Thyroid gland (tissue), 4 donors: ENCODE measurements at regions not wholly inside any gene's neighbourhood (a gene's known extent, or its start where the extent isn't known, plus 50 kb on each side); places are given as distances from the start of the nearest gene placed in this dataset.

Source experiments
- DNase-seq, 2 donors: peaks; one replicate each; pipeline ENCODE4 v3.0.0-alpha.2; 2019
- H3K27ac ChIP-seq, 3 donors: fragments of 200-600 bp; sonication (generic); 1 replicate in 2 of 3; 2 replicates in 1 of 3; pipeline ENCODE4 v1.5.1; 2016 to 2019; ENCODE audit warnings: mild to moderate bottlenecking in 1 of 3, moderate library complexity in 1 of 3
- H3K27me3 ChIP-seq: fragments of 200-600 bp; sonication (generic); one replicate; pipeline ENCODE4 v1.5.1; 2019
- H3K36me3 ChIP-seq, 2 donors: fragments of 200-600 bp; sonication (generic); one replicate each; pipeline ENCODE4 v1.5.1; 2016 to 2019
- H3K4me1 ChIP-seq, 2 donors: fragments of 200-600 bp; sonication (generic); one replicate each; pipeline ENCODE4 v1.5.1; 2017 to 2019
- H3K4me3 ChIP-seq, 3 donors: fragments of 200-600 bp; sonication (generic); replicated peaks in 1 of 3; 1 replicate in 2 of 3; 2 replicates in 1 of 3; pipeline ENCODE4 v1.5.1; 2016; ENCODE audit warnings: mild to moderate bottlenecking in 1 of 3
- H3K9me3 ChIP-seq: fragments of 200-600 bp; sonication (generic); one replicate; pipeline ENCODE4 v1.5.1; 2017
- CTCF ChIP-seq, 6 experiments: fragments of 200-600 bp in 3 of 6; fragments of 450-650 bp in 3 of 6; sonication (generic) in 3 of 6; IDR thresholded peaks; one replicate each; pipeline ENCODE4 v1.5.1; 2016 to 2019; ENCODE audit warnings: antibody characterized with exemption in 6 of 6, mild to moderate bottlenecking in 2 of 6, inconsistent platforms in 1 of 6, moderate library complexity in 1 of 6
- POLR2A ChIP-seq, 2 donors: fragments of 450-650 bp; IDR thresholded peaks; one replicate each; pipeline ENCODE4 v1.6.1; 2017; ENCODE audit warnings: antibody characterized with exemption in 2 of 2, mild to moderate bottlenecking in 2 of 2, moderate library complexity in 1 of 2
- WGBS, 2 donors: methylation state at CpG; one replicate each; pipeline ENCODE4 v1.1.5; 2017; 5-methylcytosine and 5-hydroxymethylcytosine counted together
- intact Hi-C: fragments of 100-400 bp; cut with DNase I; formaldehyde crosslinking; loops from one replicate; pipeline ENCODE4 v1.15.1; 2023

GRCh38 chr9:82443312-82443711, 454.7 kb downstream of the SPATA31D1 start:
- no peak for TF ChIP-seq CTCF (IDR thresholded peaks at IDR 0.05)
- TF ChIP-seq POLR2A (IDR thresholded peaks at IDR 0.05) = no peak
- Histone ChIP-seq H3K9me3 (no peaks in the 10 kb centered on the region), H3K4me3 (no peak overlapping the region), H3K4me1 (no peaks in the 10 kb centered on the region), H3K27ac (no peak overlapping the region), H3K27me3 (no peaks in the 10 kb centered on the region), H3K36me3 (no peaks in the 10 kb centered on the region)
- intact Hi-C loops = no loop called here
- DNase-seq = no peak

GRCh38 chr9:82445556-82445955, 457.0 kb downstream of the SPATA31D1 start:
- TF ChIP-seq CTCF (IDR thresholded peaks at IDR 0.05) (no peak), POLR2A (IDR thresholded peaks at IDR 0.05) (no peak)
- no peaks in the 10 kb centered on the region for H3K27me3 ChIP-seq
- 90 to 92% methylated on average over 5 of the region's 5 CpGs for WGBS, 2 donors
- H3K4me3 ChIP-seq = no peak overlapping the region
- no peak for DNase-seq
- H3K36me3 ChIP-seq = no peaks in the 10 kb centered on the region
- no peaks in the 10 kb centered on the region for H3K9me3 ChIP-seq
- H3K4me1 ChIP-seq = no peaks in the 10 kb centered on the region
- H3K27ac ChIP-seq = no peak overlapping the region
- intact Hi-C loops = no loop called here

- 96 to 97% methylated on average over 5 of the region's 5 CpGs for WGBS, 2 donors
- Histone ChIP-seq H3K9me3 (no peaks in the 10 kb centered on the region), H3K4me1 (no peaks in the 10 kb centered on the region), H3K4me3 (no peak overlapping the region), H3K36me3 (no peaks in the 10 kb centered on the region), H3K27me3 (no peaks in the 10 kb centered on the region), H3K27ac (no peak overlapping the region)
- TF ChIP-seq CTCF (IDR thresholded peaks at IDR 0.05) (no peak), POLR2A (IDR thresholded peaks at IDR 0.05) (no peak)
- intact Hi-C loops = no loop called here
- DNase-seq = no peak
These were observed 458.8 kb downstream of the SPATA31D1 start for GRCh38 chr9:82447343-82447742.

GRCh38 chr9:82449986-82450385, 461.4 kb downstream of the SPATA31D1 start:
- H3K4me3 ChIP-seq = no peak overlapping the region
- no peak for TF ChIP-seq POLR2A (IDR thresholded peaks at IDR 0.05)
- no peak for TF ChIP-seq CTCF (IDR thresholded peaks at IDR 0.05)
- no peaks in the 10 kb centered on the region for H3K27me3 ChIP-seq
- H3K36me3 ChIP-seq = no peaks in the 10 kb centered on the region
- H3K27ac ChIP-seq = no peak overlapping the region
- no peaks in the 10 kb centered on the region for H3K4me1 ChIP-seq
- DNase-seq = no peak
- intact Hi-C loops = no loop called here
- H3K9me3 ChIP-seq = no peaks in the 10 kb centered on the region

GRCh38 chr9:82454509-82455190, 466.1 kb downstream of the SPATA31D1 start:
- DNase-seq = no peak
- TF ChIP-seq POLR2A (IDR thresholded peaks at IDR 0.05) (no peak), CTCF (IDR thresholded peaks at IDR 0.05) (no peak)
- 69 to 71% methylated on average over 3 of the region's 3 CpGs for WGBS, 2 donors
- no peaks in the 10 kb centered on the region for H3K9me3 ChIP-seq
- no peaks in the 10 kb centered on the region for H3K27me3 ChIP-seq
- no peak overlapping the region for H3K4me3 ChIP-seq
- H3K4me1 ChIP-seq = no peaks in the 10 kb centered on the region
- H3K27ac ChIP-seq = no peak overlapping the region
- no peaks in the 10 kb centered on the region for H3K36me3 ChIP-seq
- intact Hi-C loops = no loop called here
